H9 (cell line): ENCODE measurements at regions not wholly inside any gene's neighbourhood (a gene's known extent, or its start where the extent isn't known, plus 50 kb on each side); places are given as distances from the start of the nearest gene placed in this dataset.

Experiments
- DNase-seq: peaks from one replicate; pipeline ENCODE4 v3.0.0-alpha.2; 2017
- H2AFZ ChIP-seq: one replicate; pipeline ENCODE4 v1.6.1; 2013; ENCODE audit warnings: mild to moderate bottlenecking, low read length, control low read depth, moderate library complexity
- H2AK5ac ChIP-seq: 2 replicates; pipeline ENCODE4 v1.6.1; 2013; ENCODE audit warnings: low read length, control low read depth, mixed read lengths; ENCODE audit not compliant: insufficient read length
- H2BK120ac ChIP-seq: one replicate; pipeline ENCODE4 v1.6.1; 2013; ENCODE audit warnings: low read depth, mild to moderate bottlenecking, low read length, control low read depth, inconsistent platforms; ENCODE audit not compliant: poor library complexity, severe bottlenecking
- H2BK12ac ChIP-seq: 2 replicates; pipeline ENCODE4 v1.6.1; 2013; ENCODE audit warnings: low read length, control low read depth, mixed read lengths, low read depth; ENCODE audit not compliant: insufficient read length
- H2BK15ac ChIP-seq: 2 replicates; pipeline ENCODE4 v1.6.1; 2013; ENCODE audit warnings: low read depth, low read length, control low read depth
- H2BK20ac ChIP-seq: one replicate; pipeline ENCODE4 v1.6.1; 2013; ENCODE audit warnings: low read depth, mild to moderate bottlenecking, low read length, control low read depth, inconsistent platforms; ENCODE audit not compliant: poor library complexity, severe bottlenecking
- H2BK5ac ChIP-seq: 2 replicates; pipeline ENCODE4 v1.6.1; 2013; ENCODE audit warnings: low read length, control low read depth, mixed read lengths; ENCODE audit not compliant: insufficient read length
- H3K14ac ChIP-seq: 2 replicates; pipeline ENCODE4 v1.6.1; 2013; ENCODE audit warnings: low read length, control low read depth; ENCODE audit not compliant: insufficient read depth
- H3K18ac ChIP-seq: 2 replicates; pipeline ENCODE4 v1.6.1; 2013; ENCODE audit warnings: low read depth, mild to moderate bottlenecking, mixed read lengths, low read length, control low read depth; ENCODE audit not compliant: insufficient read length
- H3K23ac ChIP-seq: 2 replicates; pipeline ENCODE4 v1.6.1; 2013; ENCODE audit warnings: low read length, control low read depth, mixed read lengths, low read depth; ENCODE audit not compliant: insufficient read length
- H3K23me2 ChIP-seq: 2 replicates; pipeline ENCODE4 v1.6.1; 2013; ENCODE audit warnings: low read depth, mild to moderate bottlenecking, mixed read lengths, low read length, control low read depth; ENCODE audit not compliant: insufficient read length, poor library complexity, severe bottlenecking
- H3K27ac ChIP-seq: 2 replicates; pipeline ENCODE4 v1.5.1; 2013; ENCODE audit warnings: low read length, control low read depth, mixed read lengths, low read depth; ENCODE audit not compliant: insufficient read length
- H3K27me3 ChIP-seq: 2 replicates; pipeline ENCODE4 v1.6.1; 2013; ENCODE audit warnings: low read length, control low read depth, inconsistent platforms; ENCODE audit not compliant: insufficient read depth
- H3K4ac ChIP-seq: 2 replicates; pipeline ENCODE4 v1.6.1; 2013; ENCODE audit warnings: low read depth, mild to moderate bottlenecking, control low read depth, inconsistent platforms, low read length, moderate library complexity
- H3K4me1 ChIP-seq: 2 replicates; pipeline ENCODE4 v1.6.1; 2013; ENCODE audit warnings: low read length, control low read depth, inconsistent platforms; ENCODE audit not compliant: insufficient read depth
- H3K4me2 ChIP-seq: 2 replicates; pipeline ENCODE4 v1.6.1; 2013; ENCODE audit warnings: low read length, control low read depth, mixed read lengths; ENCODE audit not compliant: insufficient read length, insufficient read depth
- H3K56ac ChIP-seq: 2 replicates; pipeline ENCODE4 v1.6.1; 2013; ENCODE audit warnings: low read depth, mild to moderate bottlenecking, mixed read lengths, low read length, control low read depth; ENCODE audit not compliant: insufficient read length
- H3K79me1 ChIP-seq: 2 replicates; pipeline ENCODE4 v1.6.1; 2013; ENCODE audit warnings: low read depth, mild to moderate bottlenecking, moderate library complexity, low read length, control low read depth, inconsistent platforms; ENCODE audit not compliant: insufficient read depth, poor library complexity, severe bottlenecking
- H3K79me2 ChIP-seq: 2 replicates; pipeline ENCODE4 v1.6.1; 2013; ENCODE audit warnings: low read length, control low read depth, inconsistent platforms; ENCODE audit not compliant: insufficient read depth
- H3K9ac ChIP-seq: 2 replicates; pipeline ENCODE4 v1.6.1; 2013; ENCODE audit warnings: low read length, control low read depth, mixed read lengths; ENCODE audit not compliant: insufficient read length; ENCODE audit errors: extremely low read depth
- H3K9me3 ChIP-seq: one replicate; pipeline ENCODE4 v1.6.1; 2013; ENCODE audit warnings: low read depth, low read length, inconsistent platforms; ENCODE audit not compliant: control insufficient read depth
- H3T11ph ChIP-seq: one replicate; pipeline ENCODE4 v1.6.1; 2013; ENCODE audit warnings: mild to moderate bottlenecking, low read length, control low read depth, inconsistent platforms
- H4K20me1 ChIP-seq: one replicate; pipeline ENCODE4 v1.6.1; 2013; ENCODE audit not compliant: control insufficient read depth, insufficient read length, insufficient read depth
- H4K5ac ChIP-seq: 2 replicates; pipeline ENCODE4 v1.6.1; 2013; ENCODE audit warnings: low read depth, mild to moderate bottlenecking, mixed read lengths, low read length, control low read depth; ENCODE audit not compliant: insufficient read length
- H4K8ac ChIP-seq: replicated peaks from 2 replicates; pipeline ENCODE4 v1.6.1; 2013; ENCODE audit warnings: low read length, control low read depth, mixed read lengths, low read depth; ENCODE audit not compliant: insufficient read length
- H4K91ac ChIP-seq: 2 replicates; pipeline ENCODE4 v1.6.1; 2013; ENCODE audit warnings: low read depth, mild to moderate bottlenecking, moderate library complexity, mixed read lengths, low read length, control low read depth; ENCODE audit not compliant: insufficient read length
- H3K27ac Mint-ChIP-seq, 3 experiments: 2 replicates in 2 of 3; 3 replicates in 1 of 3; pipeline ENCODE4 v1.8.0; 2020 to 2021; ENCODE audit warnings: mixed read lengths in 3 of 3, mild to moderate bottlenecking in 1 of 3, moderate library complexity in 1 of 3
- H3K27me3 Mint-ChIP-seq: 2 replicates; pipeline ENCODE4 v1.8.0; 2021; ENCODE audit warnings: low read depth, mild to moderate bottlenecking, moderate library complexity, mixed read lengths
- H3K36me3 Mint-ChIP-seq, 3 experiments: 2 replicates in 2 of 3; 3 replicates in 1 of 3; pipeline ENCODE4 v1.8.0; 2020 to 2021; ENCODE audit warnings: low read depth in 3 of 3, mixed read lengths in 3 of 3; ENCODE audit not compliant: insufficient read depth in 1 of 3
- H3K4me1 Mint-ChIP-seq, 2 experiments: 2 replicates each; pipeline ENCODE4 v1.8.0; 2020; ENCODE audit warnings: mixed read lengths in 2 of 2
- H3K4me3 Mint-ChIP-seq, 2 experiments: 2 replicates in 1 of 2; 3 replicates in 1 of 2; pipeline ENCODE4 v1.8.0; 2020 to 2021; ENCODE audit warnings: mild to moderate bottlenecking in 2 of 2, mixed read lengths in 2 of 2, moderate library complexity in 1 of 2
- H3K9me3 Mint-ChIP-seq, 2 experiments: 2 replicates in 1 of 2; 3 replicates in 1 of 2; pipeline ENCODE4 v1.8.0; 2020; ENCODE audit warnings: mild to moderate bottlenecking in 2 of 2, mixed read lengths in 2 of 2, moderate library complexity in 1 of 2
- WGBS: extraction: QIAGEN DNeasy Blood & Tissue Kit; methylation state at CpG from one replicate; pipeline ENCODE4 v1.1.7; 2013; ENCODE audit warnings: missing lambda C conversion rate, low lambda C conversion rate, mixed read lengths; ENCODE audit not compliant: insufficient read length; ENCODE audit errors: extremely low coverage; 5-methylcytosine and 5-hydroxymethylcytosine counted together
- TF ChIP-seq, protein P1 (sequence below): fragments of 200-600 bp; sonication (generic); conservative IDR thresholded peaks from 3 replicates; pipeline ENCODE4 v1.8.0; 2021; ENCODE audit warnings: antibody characterized with exemption, mild to moderate bottlenecking

DNA sequence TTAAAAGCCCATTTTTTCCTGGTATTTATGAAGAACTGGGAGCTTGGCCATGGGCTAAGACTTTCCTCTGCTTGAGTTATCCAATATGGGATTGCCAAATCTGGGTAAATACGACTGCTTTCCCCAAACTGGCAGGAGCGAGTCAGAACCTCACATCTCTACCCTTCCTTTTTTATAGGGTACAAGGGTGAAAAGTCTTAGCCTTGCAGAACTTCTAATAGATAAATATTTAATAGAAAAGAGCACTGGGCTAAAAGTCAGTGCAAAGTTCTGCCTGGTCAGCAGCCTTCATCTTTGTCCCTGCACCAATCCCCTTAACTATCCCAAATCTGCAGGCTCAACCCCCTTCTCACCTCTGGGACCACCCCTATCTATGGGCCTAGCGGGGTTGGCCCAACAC lies 61.6 kb upstream of the ACSL1 start:
- H4K91ac ChIP-seq: no peak overlapping the region
- H2BK120ac ChIP-seq: no peak overlapping the region
- H3K18ac ChIP-seq: no peak overlapping the region
- H2BK12ac ChIP-seq: no peak overlapping the region
- no peaks in the 10 kb centered on the region for H4K20me1 ChIP-seq
- Mint-ChIP-seq H3K9me3 (no peaks in the 10 kb centered on the region), H3K27ac (no peak overlapping the region), H3K4me3 (no peak overlapping the region), H3K27me3 (no peaks in the 10 kb centered on the region; the same call in 1 of the 2 replicates), H3K4me1 (0 out of 4 replicates have a peak, but pooled peaks cover 0 to 3% of the 10 kb centered on the region in 2 experiments), H3K36me3 (no peaks in the 10 kb centered on the region)
- no peak overlapping the region for H3K9ac ChIP-seq
- H2AFZ ChIP-seq: no peak overlapping the region
- DNase-seq: no peak
- no peaks in the 10 kb centered on the region for H3K79me2 ChIP-seq
- TF ChIP-seq, protein P1, sequence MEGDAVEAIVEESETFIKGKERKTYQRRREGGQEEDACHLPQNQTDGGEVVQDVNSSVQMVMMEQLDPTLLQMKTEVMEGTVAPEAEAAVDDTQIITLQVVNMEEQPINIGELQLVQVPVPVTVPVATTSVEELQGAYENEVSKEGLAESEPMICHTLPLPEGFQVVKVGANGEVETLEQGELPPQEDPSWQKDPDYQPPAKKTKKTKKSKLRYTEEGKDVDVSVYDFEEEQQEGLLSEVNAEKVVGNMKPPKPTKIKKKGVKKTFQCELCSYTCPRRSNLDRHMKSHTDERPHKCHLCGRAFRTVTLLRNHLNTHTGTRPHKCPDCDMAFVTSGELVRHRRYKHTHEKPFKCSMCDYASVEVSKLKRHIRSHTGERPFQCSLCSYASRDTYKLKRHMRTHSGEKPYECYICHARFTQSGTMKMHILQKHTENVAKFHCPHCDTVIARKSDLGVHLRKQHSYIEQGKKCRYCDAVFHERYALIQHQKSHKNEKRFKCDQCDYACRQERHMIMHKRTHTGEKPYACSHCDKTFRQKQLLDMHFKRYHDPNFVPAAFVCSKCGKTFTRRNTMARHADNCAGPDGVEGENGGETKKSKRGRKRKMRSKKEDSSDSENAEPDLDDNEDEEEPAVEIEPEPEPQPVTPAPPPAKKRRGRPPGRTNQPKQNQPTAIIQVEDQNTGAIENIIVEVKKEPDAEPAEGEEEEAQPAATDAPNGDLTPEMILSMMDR: no peak
- no CpG with 5 or more reads among the region's 3 CpGs for WGBS
- no peak overlapping the region for H2BK5ac ChIP-seq
- H2AK5ac ChIP-seq: no peak overlapping the region
- H3K14ac ChIP-seq: no peak overlapping the region
- H3K23me2 ChIP-seq: no peaks in the 10 kb centered on the region
- no peak overlapping the region for H2BK15ac ChIP-seq
- H3K56ac ChIP-seq: no peak overlapping the region
- no peak overlapping the region for H4K8ac ChIP-seq
- no peak overlapping the region for H3K23ac ChIP-seq
- H3K4me1 ChIP-seq: no peaks in the 10 kb centered on the region
- no peaks in the 10 kb centered on the region for H3K79me1 ChIP-seq
- no peak overlapping the region for H3K4me2 ChIP-seq
- no peaks in the 10 kb centered on the region; the same call in 1 of the 2 replicates for H3K27me3 ChIP-seq
- no peak overlapping the region for H3K27ac ChIP-seq
- H3K4ac ChIP-seq: no peak overlapping the region
- no peak overlapping the region for H4K5ac ChIP-seq
- no peak overlapping the region for H2BK20ac ChIP-seq
- no peak overlapping the region for H3T11ph ChIP-seq
- H3K9me3 ChIP-seq: no peaks in the 10 kb centered on the region
